ENCODE measurements at regions not wholly inside any gene's neighbourhood (a gene's known extent, or its start where the extent isn't known, plus 50 kb on each side); places are given as distances from the start of the nearest gene placed in this dataset.

DNA sequence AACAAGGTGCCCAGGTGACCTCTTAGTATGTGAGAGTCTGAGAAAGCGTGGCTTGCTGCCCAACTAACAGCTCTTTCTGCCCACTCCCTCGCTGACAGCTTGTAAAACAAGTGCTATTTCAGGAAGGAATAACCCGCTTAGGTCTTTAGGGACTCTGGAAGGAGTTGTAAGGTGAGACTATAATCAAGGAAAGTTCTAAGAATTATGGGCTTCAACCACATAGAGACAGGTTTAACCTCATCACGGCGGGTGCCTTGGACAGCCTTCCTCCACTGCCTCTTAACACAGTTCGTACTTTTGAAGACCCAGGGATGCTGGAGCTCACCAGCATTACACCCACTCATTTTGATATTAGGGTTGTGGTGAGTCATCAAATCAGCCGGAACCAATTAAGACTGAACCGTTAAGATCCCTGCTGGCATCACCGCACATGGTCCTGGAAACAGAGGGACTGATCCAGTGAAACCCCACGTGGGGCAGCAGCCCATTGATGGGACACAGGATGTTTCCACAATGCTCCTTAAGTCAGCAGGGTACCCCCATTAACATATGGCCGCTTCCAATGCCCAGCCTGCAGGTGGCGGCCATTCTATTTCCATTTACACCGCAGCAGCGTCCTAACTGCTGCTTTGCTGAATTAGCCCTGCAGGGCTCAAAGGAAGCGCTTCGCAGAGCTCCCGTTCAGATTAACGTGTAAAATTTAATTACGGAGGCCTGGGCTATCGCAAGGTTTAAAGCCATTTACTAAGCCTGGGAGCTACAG lies 176.6 kb upstream of the SDK2 start:
- no peak for DNase-seq

DNA sequence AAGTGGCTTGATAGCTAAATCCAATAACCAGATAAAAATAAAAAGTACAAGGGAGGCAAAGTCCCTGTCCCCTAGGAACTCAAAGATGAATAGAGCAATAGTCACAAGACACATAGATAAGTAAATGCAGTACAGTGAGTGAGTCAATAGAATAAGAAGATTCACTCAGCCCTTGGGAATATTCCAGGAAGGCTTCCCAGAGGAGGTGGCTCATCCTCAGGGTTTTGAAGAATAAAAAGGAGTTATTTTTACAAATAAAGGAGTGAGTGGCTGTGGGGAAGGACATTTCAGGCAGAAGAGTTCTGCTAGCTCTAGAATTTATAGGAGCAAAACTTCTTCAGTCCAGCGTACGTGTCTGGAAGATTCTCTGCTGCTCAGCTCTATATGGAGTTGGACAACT lies 177.4 kb upstream of the SDK2 start:
- DNase-seq: no peak

DNA sequence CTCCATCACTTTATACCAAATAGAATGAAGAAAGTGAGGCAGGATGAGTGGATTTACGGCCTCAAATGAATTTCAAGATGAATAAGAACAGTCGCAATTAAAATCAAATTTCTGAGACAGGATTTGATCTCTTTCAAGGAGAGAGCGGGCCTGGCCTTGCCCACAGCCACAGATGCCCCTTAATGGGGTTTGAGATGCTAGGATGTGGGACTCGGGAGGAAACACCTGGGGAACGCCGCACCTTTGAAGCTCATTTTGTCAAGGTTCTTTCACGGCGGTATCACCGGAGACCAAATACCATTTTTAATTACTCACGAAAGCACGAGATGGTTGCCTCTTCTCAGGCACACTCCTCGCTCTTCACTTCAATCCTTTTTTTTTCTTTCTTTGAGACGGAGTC lies 178.1 kb upstream of the SDK2 start:
- DNase-seq: peak in 3 of 6 experiments; percentile 18 to 48 (median 31)

DNA sequence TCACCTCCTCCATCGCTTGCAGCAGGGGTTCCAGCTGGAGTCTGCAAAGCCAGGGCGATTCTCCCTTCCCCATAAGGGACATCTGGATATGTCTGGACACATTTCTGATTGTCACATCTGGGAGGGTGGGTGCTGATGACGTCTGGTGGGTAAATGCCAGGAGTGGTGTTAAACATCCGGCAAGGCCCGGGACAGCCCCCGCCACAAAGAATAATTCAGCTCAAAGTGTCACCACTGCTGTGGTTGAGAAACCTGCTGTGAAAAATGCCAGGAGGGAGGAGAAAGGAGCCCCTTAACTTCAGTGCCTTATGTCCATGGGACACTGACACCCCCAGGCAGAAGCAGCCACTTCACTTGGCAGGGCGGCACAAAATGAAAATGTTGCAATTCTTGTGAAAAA lies 179.4 kb upstream of the SDK2 start:
- DNase-seq: no peak

DNA sequence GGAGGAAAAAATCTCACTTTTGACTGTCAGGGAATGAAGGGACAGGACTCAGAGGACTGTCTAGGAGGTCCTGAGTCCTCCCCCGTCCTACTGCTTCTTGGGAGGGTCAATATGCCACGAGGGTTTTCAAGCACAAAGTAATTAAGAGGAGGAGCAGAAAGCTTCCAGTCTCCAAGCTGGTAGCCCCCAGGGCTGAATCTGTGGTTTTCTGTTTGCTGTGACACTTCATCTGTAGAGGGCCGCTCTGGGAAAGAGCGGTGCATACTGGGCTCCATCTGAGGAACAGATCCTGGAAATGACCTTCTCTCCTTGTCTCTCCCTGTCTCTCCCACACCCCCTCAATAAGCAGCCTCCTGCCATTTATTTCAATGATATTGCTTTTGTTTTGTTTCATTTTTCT lies 180.1 kb upstream of the SDK2 start:
- no peak for DNase-seq

DNA sequence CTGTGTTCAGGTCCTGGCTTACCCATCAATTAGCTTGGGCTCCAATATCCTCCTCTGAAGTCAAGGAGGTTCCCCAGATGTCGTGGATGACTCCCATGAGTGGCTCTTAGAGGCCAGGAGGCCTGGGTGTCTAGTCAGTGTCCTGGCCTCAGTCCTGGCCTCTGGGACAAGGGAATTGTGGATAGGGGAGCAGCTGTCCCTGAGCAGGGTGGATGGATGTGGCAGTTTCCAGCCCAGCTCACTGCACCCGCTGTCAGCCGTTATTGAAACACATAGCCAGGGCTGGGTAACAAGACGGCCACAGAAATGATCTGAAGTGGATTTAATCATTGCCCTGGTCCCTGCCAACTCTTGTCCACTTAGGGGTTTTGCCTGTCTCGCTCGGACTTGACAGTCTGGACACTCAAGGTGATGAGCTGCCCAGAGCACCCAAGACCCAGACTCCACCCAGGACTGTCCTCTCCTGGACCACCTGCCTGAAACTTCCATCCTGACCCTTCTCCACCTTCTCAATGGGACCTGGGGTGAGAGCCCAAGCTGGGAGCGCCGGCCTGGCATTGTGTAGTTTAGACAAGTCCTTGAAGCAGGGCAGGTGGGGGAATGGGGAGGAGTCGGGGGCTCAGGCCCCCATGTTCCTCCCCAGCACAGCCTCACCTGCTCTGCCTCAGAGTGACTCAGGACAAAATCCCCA lies 182.1 kb upstream of the SDK2 start:
- no peak for DNase-seq

DNA sequence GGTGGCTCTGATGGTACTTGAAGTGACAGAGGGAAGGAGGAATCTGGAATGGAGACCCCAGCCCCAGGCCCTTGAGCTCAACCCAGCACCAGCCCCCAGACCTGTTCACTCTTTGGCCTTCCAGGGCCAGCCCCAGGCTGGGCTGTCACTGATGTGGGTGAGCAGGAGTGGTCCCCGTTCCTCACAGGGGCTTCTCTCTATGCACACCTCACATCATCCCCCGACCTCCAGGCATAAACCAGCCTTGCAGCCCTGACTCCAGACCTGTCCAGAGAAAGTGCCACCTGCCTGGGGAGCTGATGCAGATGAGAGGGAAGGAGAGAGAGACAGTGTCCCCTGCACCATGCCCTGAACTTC lies 182.6 kb upstream of the SDK2 start:
- no peak for DNase-seq

DNA sequence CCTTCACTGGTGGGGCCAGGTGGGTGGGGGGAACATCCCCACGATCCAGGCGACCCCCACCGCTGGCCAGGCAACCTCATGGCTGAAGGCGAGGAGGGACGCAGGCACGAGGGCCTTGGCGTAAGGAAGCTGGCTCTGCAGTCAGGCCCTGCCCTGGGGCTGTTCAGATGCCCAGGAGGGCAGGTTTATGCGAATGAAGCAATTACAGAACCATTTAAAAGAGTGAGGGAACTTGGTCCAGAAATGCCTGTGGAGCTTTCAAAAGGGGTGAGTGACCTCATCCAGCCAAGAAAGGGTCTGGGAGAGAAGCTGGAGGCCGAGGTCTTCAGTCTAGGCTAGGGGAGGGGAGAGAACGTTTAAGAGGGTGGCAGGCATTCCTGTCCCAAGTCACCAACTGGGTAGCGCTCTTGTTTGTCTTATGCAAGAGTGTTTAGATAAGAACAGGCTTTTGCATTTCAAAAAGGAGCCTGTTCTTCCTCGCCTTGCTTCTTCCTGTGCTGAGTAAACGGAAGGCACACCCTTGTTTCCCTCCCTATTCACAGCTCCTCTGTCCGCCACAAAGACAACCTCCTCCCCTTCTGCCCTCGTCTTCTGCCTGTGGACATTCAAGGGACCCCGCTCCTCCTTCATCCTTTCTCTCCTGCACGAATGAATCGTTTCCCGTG lies 183.5 kb upstream of the SDK2 start:
- DNase-seq: peak in 3 of 6 experiments; percentile 50 to 58 (median 55)

DNA sequence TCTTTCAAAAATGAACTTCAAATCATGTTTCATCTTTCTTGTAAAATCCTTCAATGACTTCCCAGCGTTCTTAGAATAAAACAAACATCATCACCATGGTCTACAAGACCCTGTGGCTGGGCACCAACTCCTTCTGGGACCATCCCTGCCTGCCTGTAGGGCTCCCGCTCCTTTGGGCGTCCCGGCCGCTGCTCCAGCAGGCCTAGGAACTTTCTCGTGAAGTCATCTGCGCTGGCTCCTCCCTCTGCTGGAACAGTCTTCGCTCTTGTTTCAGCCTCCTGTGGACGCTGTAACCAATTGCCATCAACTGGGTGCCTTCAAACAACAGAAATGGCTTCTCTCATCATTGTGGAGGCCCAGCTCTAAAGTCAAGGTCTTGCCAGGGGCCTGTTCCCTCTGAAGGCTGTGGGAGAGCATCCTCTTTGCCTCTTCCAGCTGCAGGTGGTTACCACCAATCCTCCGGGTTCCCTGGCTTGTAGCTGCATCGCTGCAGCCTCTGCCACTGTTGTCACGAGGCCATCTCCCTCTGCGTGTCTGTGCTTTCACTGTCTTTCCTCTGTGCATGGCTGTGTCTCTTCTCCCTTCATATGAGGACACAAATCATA lies 185.5 kb upstream of the SDK2 start:
- no peak for DNase-seq

DNA sequence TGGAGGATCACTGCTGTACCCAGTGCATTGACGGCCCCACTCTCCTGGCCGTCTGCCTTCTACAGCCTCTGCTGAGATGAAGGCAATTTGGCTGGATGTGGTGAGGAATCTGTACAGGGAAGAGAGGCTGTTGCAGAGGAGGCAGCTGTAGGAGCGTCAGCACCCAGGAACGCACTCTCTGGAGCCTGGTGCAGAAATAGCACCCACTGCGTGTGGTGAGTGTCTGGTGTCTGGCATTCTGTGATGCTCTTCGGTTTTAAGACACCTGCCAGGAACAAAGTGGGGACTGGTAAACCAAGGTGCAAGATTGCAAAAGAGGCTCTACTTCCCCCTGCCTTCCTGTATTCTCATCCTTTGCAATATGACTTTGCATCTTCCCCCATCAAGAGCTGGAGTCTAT lies 187.5 kb upstream of the SDK2 start:
- DNase-seq: no peak

DNA sequence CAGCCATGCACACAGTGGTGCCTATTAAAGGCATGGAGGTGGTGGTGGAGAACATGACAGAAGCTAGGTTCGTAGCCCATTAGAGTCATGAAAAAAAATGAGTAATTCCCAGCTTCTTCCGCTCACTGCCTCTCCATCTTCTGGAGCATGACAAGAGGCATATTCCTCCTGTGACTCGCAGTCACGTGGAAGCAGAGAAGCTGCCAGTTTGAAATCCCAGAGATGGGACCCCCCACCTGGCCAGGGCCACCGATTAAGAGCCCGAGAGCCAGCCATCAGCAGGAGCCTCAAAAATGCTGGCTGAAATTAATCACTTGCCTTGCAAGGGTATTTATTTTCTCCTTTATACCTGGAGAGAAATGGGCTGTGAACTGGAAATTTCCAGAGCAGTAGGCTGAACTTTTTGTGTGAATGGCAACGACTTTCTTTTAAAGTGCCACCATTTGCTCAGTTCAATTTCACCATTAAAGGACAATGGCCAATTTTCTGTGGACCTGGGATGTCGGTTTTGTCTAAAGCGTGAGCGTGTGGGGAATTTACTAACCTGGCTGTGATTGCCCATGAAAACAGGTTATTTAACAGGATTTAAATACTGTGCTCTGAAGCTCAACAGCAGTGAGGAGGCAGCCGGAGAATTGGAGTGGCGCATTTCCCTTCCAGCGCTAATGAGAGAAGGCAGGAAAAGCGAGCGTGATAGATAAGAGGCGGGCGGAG lies 189.7 kb upstream of the SDK2 start:
- DNase-seq: no peak

DNA sequence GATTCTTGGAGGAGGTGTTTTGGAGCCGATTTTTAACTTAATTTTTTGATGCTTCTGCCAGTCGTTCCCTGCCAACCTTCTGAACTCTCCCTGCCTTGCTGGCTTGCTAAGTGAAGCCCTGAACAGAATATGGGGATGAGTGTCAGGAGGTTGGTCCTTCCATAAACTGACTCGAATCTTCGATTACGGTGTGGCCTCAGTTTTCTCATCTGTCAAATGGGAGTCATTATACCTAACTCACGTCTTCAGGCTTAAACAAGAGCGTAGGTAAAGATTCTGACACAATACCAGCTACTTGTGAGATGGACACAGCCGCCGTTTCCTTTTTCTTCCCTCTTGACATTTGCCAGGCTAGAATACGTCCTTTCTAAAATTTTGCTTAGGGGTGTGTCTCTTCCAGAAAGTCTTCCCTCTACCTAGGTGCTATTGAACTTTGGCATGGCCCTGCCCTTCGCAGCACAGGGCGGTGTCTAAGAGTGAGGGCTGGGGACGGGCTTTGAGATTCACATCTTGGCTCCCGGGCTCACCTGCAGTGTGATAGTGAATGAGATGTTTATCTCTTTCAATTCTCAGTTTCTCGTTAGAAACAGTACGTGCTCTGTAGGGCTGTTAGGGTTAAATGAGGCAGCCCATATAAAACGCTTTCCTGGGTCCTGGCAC lies 190.6 kb upstream of the SDK2 start:
- no peak for DNase-seq

DNA sequence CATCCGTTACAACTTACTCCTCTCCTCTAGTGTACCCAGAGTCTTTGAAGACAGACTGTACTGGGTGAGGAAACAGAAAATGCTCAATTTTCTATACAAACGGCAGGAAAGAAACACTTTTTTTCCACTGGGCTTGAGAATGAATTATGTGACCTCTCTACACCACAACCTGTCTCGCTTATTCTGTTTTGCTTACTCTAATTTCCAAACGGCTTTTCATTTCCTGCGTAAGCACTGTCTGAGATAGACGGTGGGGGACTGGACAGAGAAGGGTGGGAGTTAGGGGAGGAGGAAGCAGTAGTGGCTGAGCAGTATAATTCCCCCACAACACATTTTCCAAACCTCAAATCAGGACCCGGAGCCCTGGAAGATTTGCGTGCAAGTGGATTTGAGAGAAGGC lies 191.4 kb upstream of the SDK2 start:
- peak in 3 of 6 experiments; percentile 5 to 42 (median 24) for DNase-seq

DNA sequence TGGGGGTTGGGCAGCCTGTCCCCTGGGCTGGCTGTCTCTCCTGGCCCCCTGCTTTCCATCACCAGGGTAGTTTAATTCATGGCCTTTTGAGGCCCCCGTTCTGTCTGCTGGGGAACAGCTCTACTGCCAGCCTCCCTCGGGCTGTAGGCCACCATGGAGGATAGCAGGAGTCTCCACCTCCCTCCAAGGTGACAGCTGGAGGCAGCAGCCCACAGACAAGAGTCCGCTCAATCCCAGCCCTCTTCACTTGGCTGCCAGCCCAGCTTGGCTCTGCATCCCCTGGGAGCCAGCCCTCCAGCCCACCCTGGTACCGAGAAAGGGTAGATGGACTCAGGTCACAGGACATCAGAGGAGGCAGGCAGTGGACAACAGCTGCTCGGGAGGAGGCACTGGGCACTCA lies 194.6 kb upstream of the SDK2 start:
- no peak for DNase-seq

DNA sequence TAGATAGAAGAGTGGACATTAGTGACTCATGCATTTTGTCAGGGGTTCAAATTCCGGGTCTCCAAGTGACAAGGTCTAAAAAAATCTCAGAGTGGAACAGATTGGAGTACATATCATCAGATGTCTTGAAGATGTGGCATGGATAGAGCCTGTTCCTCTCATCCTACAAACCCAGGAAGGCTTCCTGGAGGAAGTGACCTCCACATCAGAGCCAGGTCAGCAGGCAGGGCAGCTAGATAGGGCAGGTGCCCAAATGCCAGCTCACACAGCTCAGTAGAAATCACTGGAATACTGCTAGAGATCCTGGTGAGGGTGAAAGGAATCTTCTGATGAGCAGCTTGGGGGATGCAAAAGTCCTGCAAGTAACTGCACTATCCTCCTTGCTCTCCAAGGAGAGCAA lies 196.6 kb upstream of the SDK2 start:
- DNase-seq: no peak

DNA sequence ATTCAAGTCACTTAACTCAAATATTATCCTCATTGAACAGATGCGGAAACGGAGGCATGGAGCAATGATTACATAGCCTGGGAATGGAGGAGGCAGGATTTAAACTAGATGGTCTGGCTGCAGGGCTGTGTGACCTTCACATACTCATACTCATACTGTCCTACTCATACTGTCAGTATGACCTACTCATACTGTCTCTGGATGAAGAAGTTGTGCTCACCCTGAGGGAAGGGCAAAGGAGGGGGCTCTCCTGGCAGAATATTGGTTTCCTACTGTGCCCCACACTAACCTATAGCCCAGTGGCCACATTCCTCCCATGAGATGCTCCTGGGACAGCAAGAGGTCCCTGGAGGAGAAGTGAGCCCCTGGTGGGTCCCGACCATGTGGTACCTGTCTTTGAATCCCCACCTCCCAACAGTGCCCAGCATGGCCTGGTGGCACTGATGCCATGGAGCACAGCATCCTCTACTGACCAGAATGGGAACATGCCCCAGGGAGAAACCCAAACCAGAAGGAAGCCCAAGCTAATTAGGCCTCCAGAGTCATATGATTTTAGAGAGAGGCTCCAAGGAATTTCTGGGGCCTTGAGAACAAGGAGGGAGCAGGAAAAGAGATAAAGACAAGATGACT lies 197.3 kb upstream of the SDK2 start:
- peak in 3 of 6 experiments; percentile 6 to 24 (median 15) for DNase-seq

DNA sequence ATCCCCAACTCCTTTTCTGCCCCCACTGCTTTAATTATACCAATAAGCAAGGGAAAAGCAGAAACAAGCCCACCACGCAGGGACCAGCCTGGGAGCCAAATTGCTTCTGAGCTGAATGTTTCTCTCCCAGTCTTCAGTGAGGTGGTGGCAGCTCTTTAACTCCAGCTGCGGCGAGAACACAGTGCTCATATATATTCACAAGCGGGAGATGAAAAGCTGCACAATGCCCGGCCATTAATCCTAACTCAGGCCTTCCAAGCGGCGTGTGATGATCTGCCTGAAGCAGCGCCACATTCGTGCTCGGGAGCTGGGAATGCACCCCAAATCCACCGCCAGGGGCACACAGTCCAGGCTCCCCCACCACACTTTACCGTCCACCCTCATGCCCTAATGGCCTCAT lies 203.7 kb upstream of the SDK2 start:
- DNase-seq: no peak

DNA sequence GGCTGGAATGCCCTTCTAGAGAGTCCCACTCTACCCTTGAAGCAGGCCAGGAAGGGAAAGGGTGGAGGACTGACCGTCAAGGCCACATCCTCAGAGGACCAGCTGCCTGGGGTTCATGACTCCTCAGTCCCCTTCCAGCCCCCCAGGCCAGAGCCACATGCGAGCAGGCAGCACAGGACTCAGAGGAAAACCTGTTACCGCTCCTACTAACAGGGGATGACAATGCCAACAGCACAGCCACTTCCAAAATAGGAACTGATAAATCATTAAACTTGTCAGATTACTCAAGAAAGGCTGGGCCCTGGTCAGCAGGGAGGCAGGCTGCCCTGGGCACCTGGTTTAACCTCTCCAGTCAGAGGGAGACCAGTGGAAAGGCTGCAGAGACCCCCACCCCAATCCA lies 206.2 kb upstream of the SDK2 start:
- DNase-seq: no peak

DNA sequence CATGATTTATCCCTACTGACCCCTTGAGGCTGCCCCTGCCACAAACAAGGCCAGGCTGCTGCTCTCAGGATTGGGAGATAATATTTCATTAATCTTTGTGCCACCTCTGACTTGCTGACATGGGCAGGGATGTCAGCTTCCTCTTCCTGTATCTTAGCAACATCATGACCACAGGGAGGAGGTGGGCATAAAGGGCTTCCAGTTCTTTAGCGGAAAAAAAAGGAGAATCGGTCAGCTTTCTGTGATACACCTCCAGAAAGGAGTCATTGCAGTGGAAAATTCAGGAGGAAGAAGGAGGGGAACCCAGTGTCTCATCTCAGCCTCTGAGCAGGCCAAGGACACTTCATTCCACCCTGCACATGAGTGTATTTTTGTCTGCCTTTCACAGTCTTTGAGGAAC lies 206.8 kb upstream of the SDK2 start:
- peak in 1 of 6 experiments; percentile 19 for DNase-seq

DNA sequence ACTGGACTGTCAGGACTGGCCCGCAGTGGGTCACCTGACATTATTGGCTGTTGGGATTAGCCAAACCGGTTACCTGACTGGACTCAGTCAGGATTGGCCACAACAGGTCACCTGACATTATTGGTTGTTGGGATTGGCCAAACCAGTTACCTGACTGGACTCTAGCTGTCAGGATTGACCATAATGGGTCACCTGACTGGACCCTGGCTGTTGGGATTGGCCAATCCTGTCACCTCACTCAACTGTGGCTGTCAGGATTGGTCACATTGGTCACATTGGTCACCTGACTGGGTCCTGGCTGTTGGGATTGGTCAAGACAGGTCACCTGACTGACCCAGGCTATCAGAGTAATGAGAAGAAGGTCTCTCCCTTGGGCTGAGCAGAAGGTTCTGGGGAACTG lies 207.7 kb upstream of the SDK2 start:
- DNase-seq: no peak

DNA sequence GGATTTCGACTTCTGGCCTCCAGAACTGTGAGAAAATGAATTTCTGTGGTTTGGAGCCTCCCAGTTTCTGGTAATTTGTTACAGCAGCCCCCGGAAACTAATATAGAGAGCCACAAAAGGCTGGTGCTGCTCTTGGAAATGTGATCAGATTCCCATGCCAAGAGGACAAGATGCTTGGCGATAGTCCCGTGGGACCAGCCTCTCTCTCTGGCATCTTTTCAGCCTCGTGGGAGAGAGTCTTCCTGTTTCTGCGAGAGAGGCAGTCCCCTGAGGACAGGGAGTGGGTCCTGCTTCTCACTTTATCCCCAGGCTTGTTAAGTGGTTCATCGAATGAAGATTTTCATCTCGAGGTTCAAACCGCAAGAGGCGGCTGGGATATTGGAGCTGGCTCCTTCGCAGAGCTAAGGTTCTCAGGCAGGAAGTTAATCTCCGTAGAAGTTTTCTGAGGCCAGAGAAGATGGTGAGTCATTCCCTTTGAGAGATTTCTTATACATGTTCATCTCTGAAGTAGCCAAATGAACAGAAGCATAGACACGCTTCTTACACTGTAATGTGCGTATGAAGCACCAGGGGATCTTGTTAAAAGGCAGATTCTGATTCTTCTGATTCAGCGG lies 211.6 kb upstream of the SDK2 start:
- DNase-seq: no peak

DNA sequence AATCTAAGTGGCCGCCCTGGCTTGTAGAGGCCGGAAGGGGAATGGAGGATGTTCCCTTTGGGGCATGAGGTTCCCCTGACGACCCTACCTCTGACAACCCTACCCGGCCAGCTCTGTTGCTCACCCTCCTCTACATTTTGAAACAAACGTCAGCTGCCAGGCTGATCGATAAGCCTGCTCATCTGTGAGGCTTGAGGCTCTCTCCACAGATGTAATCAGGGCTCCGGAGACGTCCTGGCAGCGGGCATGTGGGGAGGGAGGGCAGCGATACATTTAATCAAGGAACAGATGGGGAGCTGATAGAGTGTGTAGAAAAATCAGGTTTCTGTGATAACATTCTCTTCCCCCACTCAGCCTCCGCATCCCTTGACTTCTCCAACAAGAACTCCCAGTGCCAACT lies 212.3 kb upstream of the SDK2 start:
- DNase-seq: no peak
